Hepatocyte (in vitro differentiated cells): ENCODE measurements at regions not wholly inside any gene's neighbourhood (a gene's known extent, or its start where the extent isn't known, plus 50 kb on each side); places are given as distances from the start of the nearest gene placed in this dataset.

Experiments
- DNase-seq: peaks from one replicate; pipeline ENCODE4 v3.0.0-alpha.2; 2016; ENCODE audit warnings: low spot score
- H2AFZ ChIP-seq: fragments of 200-600 bp; sonication (generic); 2 replicates; pipeline ENCODE4 v1.6.0; 2016; ENCODE audit warnings: antibody characterized with exemption, mild to moderate bottlenecking
- H3K27ac ChIP-seq: fragments of 200-600 bp; sonication (generic); 2 replicates; pipeline ENCODE4 v1.5.1; 2016; ENCODE audit warnings: mild to moderate bottlenecking
- H3K27me3 ChIP-seq: fragments of 200-600 bp; sonication (generic); 2 replicates; pipeline ENCODE4 v1.6.1; 2016
- H3K36me3 ChIP-seq: fragments of 200-600 bp; sonication (generic); replicated peaks from 2 replicates; pipeline ENCODE4 v1.5.1; 2016; ENCODE audit warnings: low read depth; ENCODE audit not compliant: insufficient read depth
- H3K4me1 ChIP-seq: fragments of 200-600 bp; sonication (generic); 2 replicates; pipeline ENCODE4 v1.5.1; 2016; ENCODE audit warnings: mild to moderate bottlenecking, moderate library complexity; ENCODE audit not compliant: insufficient read depth
- H3K4me2 ChIP-seq: fragments of 200-600 bp; sonication (generic); 2 replicates; pipeline ENCODE4 v1.6.0; 2016
- H3K4me3 ChIP-seq: fragments of 200-600 bp; sonication (generic); 2 replicates; pipeline ENCODE4 v1.5.1; 2016; ENCODE audit warnings: mild to moderate bottlenecking
- H3K79me2 ChIP-seq: fragments of 200-600 bp; sonication (generic); 2 replicates; pipeline ENCODE4 v1.6.0; 2017; ENCODE audit warnings: mild to moderate bottlenecking
- H3K9me2 ChIP-seq: fragments of 200-600 bp; sonication (generic); replicated peaks from 2 replicates; pipeline ENCODE4 v1.6.0; 2017; ENCODE audit warnings: mild to moderate bottlenecking; ENCODE audit not compliant: insufficient read depth
- H3K9me3 ChIP-seq: fragments of 200-600 bp; sonication (generic); 2 replicates; pipeline ENCODE4 v1.5.1; 2016; ENCODE audit warnings: low read depth, mild to moderate bottlenecking
- H4K20me1 ChIP-seq: fragments of 200-600 bp; sonication (generic); 2 replicates; pipeline ENCODE4 v1.6.0; 2016; ENCODE audit warnings: mild to moderate bottlenecking; ENCODE audit not compliant: insufficient read depth, poor library complexity, severe bottlenecking
- CTCF ChIP-seq: fragments of 200-600 bp; sonication (generic); IDR thresholded peaks from 2 replicates; pipeline ENCODE4 v1.5.1; 2016; ENCODE audit warnings: antibody characterized with exemption, mild to moderate bottlenecking; ENCODE audit not compliant: poor library complexity
- EZH2 ChIP-seq: fragments of 200-600 bp; sonication (generic); IDR thresholded peaks from 2 replicates; pipeline ENCODE4 v1.6.1; 2016; ENCODE audit warnings: antibody characterized with exemption, mild to moderate bottlenecking, borderline replicate concordance
- EZH2phosphoT487 ChIP-seq: fragments of 200-600 bp; sonication (generic); IDR thresholded peaks from one replicate; pipeline ENCODE4 v1.6.1; 2018; ENCODE audit warnings: antibody characterized with exemption, mild to moderate bottlenecking, low read depth, moderate library complexity; ENCODE audit not compliant: unreplicated experiment, severe bottlenecking
- WGBS: methylation state at CpG from one replicate; pipeline ENCODE4 v1.1.6; 2016; ENCODE audit warnings: low lambda C conversion rate; ENCODE audit errors: missing lambda C conversion rate; 5-methylcytosine and 5-hydroxymethylcytosine counted together

- no peak overlapping the region for H3K4me3 ChIP-seq
- H3K4me2 ChIP-seq: no peak overlapping the region
- H3K36me3 ChIP-seq: no peaks in the 10 kb centered on the region
- no peaks in the 10 kb centered on the region for H3K4me1 ChIP-seq
- H2AFZ ChIP-seq: no peak overlapping the region
- no peak for DNase-seq
- H3K27me3 ChIP-seq: no peaks in the 10 kb centered on the region
- no peak for TF ChIP-seq EZH2
- H3K79me2 ChIP-seq: no peaks in the 10 kb centered on the region
- no peaks in the 10 kb centered on the region for H4K20me1 ChIP-seq
- 83% methylated on average over 1 of the region's 1 CpG for WGBS
- no peaks in the 10 kb centered on the region for H3K9me3 ChIP-seq
- H3K9me2 ChIP-seq: no peaks in the 10 kb centered on the region
- H3K27ac ChIP-seq: no peak overlapping the region
Measured at GRCh38 chr18:53784253-53784652, 440.2 kb downstream of the MBD2 start.

DNA sequence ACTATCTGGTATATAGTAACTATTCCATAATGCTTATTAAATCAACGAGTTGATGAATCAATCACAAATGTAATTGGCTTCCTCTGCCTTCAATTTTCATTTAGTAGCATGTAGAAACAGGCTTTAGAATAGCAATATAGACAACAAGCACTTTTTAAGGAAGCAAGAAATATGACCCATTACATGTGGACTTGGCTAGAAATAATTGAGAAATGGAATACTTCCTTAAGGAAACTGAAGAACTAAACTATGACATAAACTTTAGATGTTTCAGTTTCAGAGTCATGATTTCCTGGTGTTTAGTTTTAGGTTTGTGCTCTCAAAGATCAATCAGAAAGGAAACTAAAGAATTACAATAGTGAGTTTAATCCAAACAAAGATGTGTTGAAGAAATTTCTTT, 443.8 kb downstream of the MBD2 start:
- Histone ChIP-seq H3K27me3 (no peaks in the 10 kb centered on the region), H3K4me3 (no peak overlapping the region), H3K4me1 (no peaks in the 10 kb centered on the region), H3K79me2 (no peaks in the 10 kb centered on the region), H3K27ac (no peak overlapping the region), H3K9me2 (no peaks in the 10 kb centered on the region), H2AFZ (no peak overlapping the region), H3K36me3 (no peaks in the 10 kb centered on the region), H3K9me3 (no peaks in the 10 kb centered on the region), H3K4me2 (no peak overlapping the region), H4K20me1 (no peaks in the 10 kb centered on the region)
- 67% methylated on average over 1 of the region's 1 CpG for WGBS
- TF ChIP-seq EZH2: no peak
- TF ChIP-seq CTCF: no peak
- no peak for TF ChIP-seq EZH2phosphoT487
- no peak for DNase-seq

DNA sequence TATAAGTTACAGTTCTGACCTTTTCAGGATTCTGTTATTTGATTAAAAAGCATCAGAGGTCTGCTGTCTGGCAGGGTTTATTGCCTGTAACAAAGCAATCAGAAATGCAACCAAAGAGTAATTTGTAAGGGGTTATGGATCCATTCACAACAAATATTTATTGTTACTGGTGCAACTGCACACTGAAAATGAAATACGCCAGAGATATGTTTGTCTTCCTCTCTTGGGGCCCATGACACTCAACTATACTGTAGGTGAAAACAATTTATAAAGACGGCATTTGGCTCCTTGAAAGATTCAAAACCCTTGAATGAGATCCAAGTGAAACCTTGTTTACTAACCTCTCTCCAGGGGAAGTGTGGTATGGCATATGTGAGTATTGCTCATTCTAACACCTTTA, 452.2 kb downstream of the MBD2 start:
- Histone ChIP-seq H3K9me3 (no peaks in the 10 kb centered on the region), H3K4me1 (no peaks in the 10 kb centered on the region), H4K20me1 (no peaks in the 10 kb centered on the region), H3K4me3 (no peak overlapping the region), H3K27me3 (no peaks in the 10 kb centered on the region), H3K4me2 (no peak overlapping the region), H3K27ac (no peak overlapping the region), H2AFZ (no peak overlapping the region), H3K9me2 (no peaks in the 10 kb centered on the region), H3K79me2 (no peaks in the 10 kb centered on the region), H3K36me3 (no peaks in the 10 kb centered on the region)
- no peak for DNase-seq
- TF ChIP-seq CTCF: no peak
- TF ChIP-seq EZH2phosphoT487: no peak
- TF ChIP-seq EZH2: no peak
- WGBS: 55% methylated on average over 2 of the region's 2 CpGs

DNA sequence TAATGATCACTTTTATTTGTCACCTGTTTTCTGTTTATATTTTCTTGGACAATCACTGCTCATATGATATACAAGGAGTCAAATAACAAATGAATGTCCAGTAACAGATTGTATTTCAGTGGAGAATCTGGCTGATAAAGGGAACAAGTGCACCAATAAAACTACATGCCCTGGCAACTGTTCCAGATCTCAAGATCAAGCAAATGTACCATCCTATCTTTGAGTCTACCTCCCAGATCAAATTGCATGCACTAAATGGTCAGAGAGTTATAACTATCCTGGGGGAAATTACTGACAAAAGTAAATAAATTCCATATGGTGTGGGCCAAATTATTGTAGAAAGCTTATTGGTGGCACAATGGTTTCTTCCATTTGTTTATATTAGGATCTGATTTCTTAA, 452.8 kb downstream of the MBD2 start:
- Histone ChIP-seq H4K20me1 (no peaks in the 10 kb centered on the region), H3K4me2 (no peak overlapping the region), H3K4me1 (no peaks in the 10 kb centered on the region), H3K9me3 (no peaks in the 10 kb centered on the region), H3K4me3 (no peak overlapping the region), H3K27ac (no peak overlapping the region), H3K9me2 (no peaks in the 10 kb centered on the region), H2AFZ (no peak overlapping the region), H3K27me3 (no peaks in the 10 kb centered on the region), H3K79me2 (no peaks in the 10 kb centered on the region), H3K36me3 (no peaks in the 10 kb centered on the region)
- no peak for TF ChIP-seq CTCF
- TF ChIP-seq EZH2: no peak
- TF ChIP-seq EZH2phosphoT487: no peak
- no peak for DNase-seq
